ENCODE measurements at regions not wholly inside any gene's neighbourhood (a gene's known extent, or its start where the extent isn't known, plus 50 kb on each side); places are given as distances from the start of the nearest gene placed in this dataset.

- no peak for TF ChIP-seq POLR2A (IDR thresholded peaks at IDR 0.05; ENCODE audit: extremely low read depth, insufficient read length)
- TF ChIP-seq, protein P1, sequence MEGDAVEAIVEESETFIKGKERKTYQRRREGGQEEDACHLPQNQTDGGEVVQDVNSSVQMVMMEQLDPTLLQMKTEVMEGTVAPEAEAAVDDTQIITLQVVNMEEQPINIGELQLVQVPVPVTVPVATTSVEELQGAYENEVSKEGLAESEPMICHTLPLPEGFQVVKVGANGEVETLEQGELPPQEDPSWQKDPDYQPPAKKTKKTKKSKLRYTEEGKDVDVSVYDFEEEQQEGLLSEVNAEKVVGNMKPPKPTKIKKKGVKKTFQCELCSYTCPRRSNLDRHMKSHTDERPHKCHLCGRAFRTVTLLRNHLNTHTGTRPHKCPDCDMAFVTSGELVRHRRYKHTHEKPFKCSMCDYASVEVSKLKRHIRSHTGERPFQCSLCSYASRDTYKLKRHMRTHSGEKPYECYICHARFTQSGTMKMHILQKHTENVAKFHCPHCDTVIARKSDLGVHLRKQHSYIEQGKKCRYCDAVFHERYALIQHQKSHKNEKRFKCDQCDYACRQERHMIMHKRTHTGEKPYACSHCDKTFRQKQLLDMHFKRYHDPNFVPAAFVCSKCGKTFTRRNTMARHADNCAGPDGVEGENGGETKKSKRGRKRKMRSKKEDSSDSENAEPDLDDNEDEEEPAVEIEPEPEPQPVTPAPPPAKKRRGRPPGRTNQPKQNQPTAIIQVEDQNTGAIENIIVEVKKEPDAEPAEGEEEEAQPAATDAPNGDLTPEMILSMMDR (IDR thresholded peaks at IDR 0.05; ENCODE audit: low read depth, low read length): no peak
- no peak for TF ChIP-seq MAX (IDR thresholded peaks at IDR 0.05; ENCODE audit: low read depth, low read length)
Observed at GRCh38 chr9:90029996-90030395, 425.2 kb downstream of the GADD45G start.
